ENCODE measurements at regions not wholly inside any gene's neighbourhood (a gene's known extent, or its start where the extent isn't known, plus 50 kb on each side); places are given as distances from the start of the nearest gene placed in this dataset.

DNA sequence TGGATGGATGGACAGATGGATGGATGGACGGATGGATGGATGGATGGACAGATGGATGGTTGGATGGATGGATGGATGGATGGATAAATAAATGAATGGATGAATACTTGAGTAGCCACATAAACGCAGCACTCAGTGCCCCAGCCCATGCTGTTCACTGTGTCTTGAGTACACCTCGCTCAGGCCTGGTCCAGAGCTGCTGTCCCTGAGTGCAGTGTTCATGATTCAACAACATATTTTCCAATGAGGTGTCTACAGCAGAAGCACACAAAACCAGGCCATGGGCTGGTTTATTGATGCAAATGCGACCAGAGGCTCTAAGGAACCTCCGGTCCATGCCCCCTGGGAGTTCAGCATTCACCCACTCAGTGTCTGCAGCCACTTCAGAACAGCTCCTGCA is 584.3 kb downstream of the BRD1 start:
- TF ChIP-seq, protein P1, sequence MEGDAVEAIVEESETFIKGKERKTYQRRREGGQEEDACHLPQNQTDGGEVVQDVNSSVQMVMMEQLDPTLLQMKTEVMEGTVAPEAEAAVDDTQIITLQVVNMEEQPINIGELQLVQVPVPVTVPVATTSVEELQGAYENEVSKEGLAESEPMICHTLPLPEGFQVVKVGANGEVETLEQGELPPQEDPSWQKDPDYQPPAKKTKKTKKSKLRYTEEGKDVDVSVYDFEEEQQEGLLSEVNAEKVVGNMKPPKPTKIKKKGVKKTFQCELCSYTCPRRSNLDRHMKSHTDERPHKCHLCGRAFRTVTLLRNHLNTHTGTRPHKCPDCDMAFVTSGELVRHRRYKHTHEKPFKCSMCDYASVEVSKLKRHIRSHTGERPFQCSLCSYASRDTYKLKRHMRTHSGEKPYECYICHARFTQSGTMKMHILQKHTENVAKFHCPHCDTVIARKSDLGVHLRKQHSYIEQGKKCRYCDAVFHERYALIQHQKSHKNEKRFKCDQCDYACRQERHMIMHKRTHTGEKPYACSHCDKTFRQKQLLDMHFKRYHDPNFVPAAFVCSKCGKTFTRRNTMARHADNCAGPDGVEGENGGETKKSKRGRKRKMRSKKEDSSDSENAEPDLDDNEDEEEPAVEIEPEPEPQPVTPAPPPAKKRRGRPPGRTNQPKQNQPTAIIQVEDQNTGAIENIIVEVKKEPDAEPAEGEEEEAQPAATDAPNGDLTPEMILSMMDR (conservative IDR thresholded peaks at IDR 0.05; ENCODE audit: low read depth, low read length), result no peak
- TF ChIP-seq RCOR1 (IDR thresholded peaks at IDR 0.05; ENCODE audit: insufficient replicate concordance, low read length) (no peak), POLR2A (IDR thresholded peaks at IDR 0.05; ENCODE audit: low read depth, low read length) (no peak), NFE2L2 (IDR thresholded peaks at IDR 0.05; ENCODE audit: low read depth, low read length) (no peak), CHD1 (IDR thresholded peaks at IDR 0.05; ENCODE audit: low read depth, low read length) (no peak), MAFK (IDR thresholded peaks at IDR 0.05; ENCODE audit: low read depth, low read length) (no peak), RAD21 (IDR thresholded peaks at IDR 0.05; ENCODE audit: low read length) (no peak), MXI1 (IDR thresholded peaks at IDR 0.05; ENCODE audit: borderline replicate concordance, low read depth, low read length) (no peak)
- TF ChIP-seq, protein P2, sequence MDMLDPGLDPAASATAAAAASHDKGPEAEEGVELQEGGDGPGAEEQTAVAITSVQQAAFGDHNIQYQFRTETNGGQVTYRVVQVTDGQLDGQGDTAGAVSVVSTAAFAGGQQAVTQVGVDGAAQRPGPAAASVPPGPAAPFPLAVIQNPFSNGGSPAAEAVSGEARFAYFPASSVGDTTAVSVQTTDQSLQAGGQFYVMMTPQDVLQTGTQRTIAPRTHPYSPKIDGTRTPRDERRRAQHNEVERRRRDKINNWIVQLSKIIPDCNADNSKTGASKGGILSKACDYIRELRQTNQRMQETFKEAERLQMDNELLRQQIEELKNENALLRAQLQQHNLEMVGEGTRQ (IDR thresholded peaks at IDR 0.05; ENCODE audit: low read depth, low read length), result no peak

Data from IMR-90 (cell line).